Astrocyte (in vitro differentiated cells and primary cell): ENCODE measurements at regions not wholly inside any gene's neighbourhood (a gene's known extent, or its start where the extent isn't known, plus 50 kb on each side); places are given as distances from the start of the nearest gene placed in this dataset.

Experiments used
- DNase-seq: peaks from one replicate; pipeline ENCODE4 v3.0.0-alpha.2; 2010; ENCODE audit warnings: low read depth
- FAIRE-seq: peaks from 2 replicates; lab custom pipeline; 2011; peaks lifted over from hg19 to GRCh38; lab: Jason Lieb, UNC
- H2AFZ ChIP-seq: 2 replicates; pipeline ENCODE4 v1.6.0; 2012; ENCODE audit warnings: low read depth, low read length, inconsistent platforms
- H3K27ac ChIP-seq: 2 replicates; pipeline ENCODE4 v1.5.1; 2011; ENCODE audit warnings: low read depth, low read length, inconsistent platforms
- H3K27me3 ChIP-seq: 2 replicates; pipeline ENCODE4 v1.6.0; 2011; ENCODE audit warnings: low read length, inconsistent platforms; ENCODE audit not compliant: insufficient read depth
- H3K36me3 ChIP-seq: 2 replicates; pipeline ENCODE4 v1.5.1; 2011; ENCODE audit warnings: low read length, inconsistent platforms; ENCODE audit not compliant: insufficient read depth
- H3K4me1 ChIP-seq: 2 replicates; pipeline ENCODE4 v1.5.1; 2011; ENCODE audit warnings: low read length, inconsistent platforms; ENCODE audit not compliant: insufficient read depth
- H3K4me2 ChIP-seq: 2 replicates; pipeline ENCODE4 v1.6.0; 2012; ENCODE audit warnings: low read length, inconsistent platforms
- H3K4me3 ChIP-seq: 2 replicates; pipeline ENCODE4 v1.5.1; 2011; ENCODE audit warnings: low read depth, mild to moderate bottlenecking, low read length, inconsistent platforms; ENCODE audit not compliant: insufficient read depth
- H3K79me2 ChIP-seq: 2 replicates; pipeline ENCODE4 v1.6.0; 2012; ENCODE audit warnings: mild to moderate bottlenecking, low read length, inconsistent platforms; ENCODE audit not compliant: insufficient read depth
- H3K9ac ChIP-seq: 2 replicates; pipeline ENCODE4 v1.6.0; 2012; ENCODE audit warnings: mild to moderate bottlenecking, low read length, inconsistent platforms
- H3K9me3 ChIP-seq: 2 replicates; pipeline ENCODE4 v1.5.1; 2012; ENCODE audit warnings: low read depth, mild to moderate bottlenecking, low read length, inconsistent platforms; ENCODE audit not compliant: insufficient read depth
- H4K20me1 ChIP-seq: 2 replicates; pipeline ENCODE4 v1.6.0; 2012; ENCODE audit warnings: low read length, inconsistent platforms; ENCODE audit not compliant: insufficient read depth
- H3K27ac Mint-ChIP-seq: one replicate; pipeline ENCODE4 v1.8.0; 2021; ENCODE audit warnings: mild to moderate bottlenecking, mixed read lengths; ENCODE audit not compliant: unreplicated experiment
- H3K27me3 Mint-ChIP-seq: one replicate; pipeline ENCODE4 v1.8.0; 2021; ENCODE audit warnings: low read depth, mixed read lengths; ENCODE audit not compliant: unreplicated experiment
- H3K36me3 Mint-ChIP-seq: one replicate; pipeline ENCODE4 v1.8.0; 2021; ENCODE audit warnings: low read depth, mixed read lengths; ENCODE audit not compliant: unreplicated experiment
- H3K4me1 Mint-ChIP-seq: one replicate; pipeline ENCODE4 v1.8.0; 2021; ENCODE audit warnings: low read depth, mixed read lengths; ENCODE audit not compliant: unreplicated experiment
- H3K4me3 Mint-ChIP-seq: one replicate; pipeline ENCODE4 v1.8.0; 2021; ENCODE audit warnings: mild to moderate bottlenecking, moderate library complexity, mixed read lengths; ENCODE audit not compliant: unreplicated experiment
- H3K9me3 Mint-ChIP-seq: one replicate; pipeline ENCODE4 v1.8.0; 2021; ENCODE audit warnings: mild to moderate bottlenecking, mixed read lengths; ENCODE audit not compliant: unreplicated experiment
- CTCF ChIP-seq: IDR thresholded peaks from 2 replicates; pipeline ENCODE4 v1.5.1; 2011; ENCODE audit warnings: low read depth, mild to moderate bottlenecking, inconsistent platforms, low read length, moderate library complexity; ENCODE audit not compliant: insufficient read depth
- EZH2 ChIP-seq: IDR thresholded peaks from 2 replicates; pipeline ENCODE4 v1.6.1; 2012; ENCODE audit warnings: mild to moderate bottlenecking, low read length, inconsistent platforms; ENCODE audit not compliant: insufficient read depth

- Mint-ChIP-seq H3K36me3 (no peaks in the 10 kb centered on the region), H3K27ac (peak overlapping the region; percentile 84), H3K4me3 (no peak overlapping the region), H3K4me1 (peaks cover 20% of the 10 kb centered on the region), H3K9me3 (no peaks in the 10 kb centered on the region), H3K27me3 (peaks cover 1% of the 10 kb centered on the region)
- Histone ChIP-seq H3K9me3 (no peaks in the 10 kb centered on the region), H4K20me1 (no peaks in the 10 kb centered on the region), H3K27me3 (no peaks in the 10 kb centered on the region), H2AFZ (no peak overlapping the region), H3K4me3 (no peak overlapping the region), H3K9ac (no peak overlapping the region), H3K4me2 (no peak overlapping the region), H3K79me2 (no peaks in the 10 kb centered on the region), H3K27ac (no peak overlapping the region), H3K36me3 (no peaks in the 10 kb centered on the region), H3K4me1 (no peaks in the 10 kb centered on the region)
- TF ChIP-seq CTCF = no peak
- no peak for TF ChIP-seq EZH2
- no peak for DNase-seq
- FAIRE-seq = no peak
Observed at GRCh38 chr16:49189286-49189685, 92.4 kb downstream of the CBLN1 start.

- TF ChIP-seq CTCF (no peak), EZH2 (no peak)
- no peaks in the 10 kb centered on the region for H3K9me3 Mint-ChIP-seq
- no peaks in the 10 kb centered on the region for H3K79me2 ChIP-seq
- no peaks in the 10 kb centered on the region for H3K4me1 ChIP-seq
- H3K9me3 ChIP-seq = no peaks in the 10 kb centered on the region
- no peaks in the 10 kb centered on the region for H3K27me3 ChIP-seq
- H3K4me1 Mint-ChIP-seq = peaks cover 7% of the 10 kb centered on the region
- DNase-seq (no peak), FAIRE-seq (no peak)
- no peak overlapping the region for H3K4me2 ChIP-seq
- H4K20me1 ChIP-seq = no peaks in the 10 kb centered on the region
- no peaks in the 10 kb centered on the region for H3K36me3 ChIP-seq
- H2AFZ ChIP-seq = no peak overlapping the region
- H3K9ac ChIP-seq = no peak overlapping the region
- H3K27me3 Mint-ChIP-seq = peaks cover 3% of the 10 kb centered on the region
- no peak overlapping the region for H3K4me3 ChIP-seq
- H3K36me3 Mint-ChIP-seq = no peaks in the 10 kb centered on the region
- H3K27ac ChIP-seq = no peak overlapping the region
- no peak overlapping the region for H3K27ac Mint-ChIP-seq
- H3K4me3 Mint-ChIP-seq = no peak overlapping the region
Observed at GRCh38 chr16:49183911-49184310, 97.7 kb downstream of the CBLN1 start.

GRCh38 chr16:49181791-49182518 lies 99.7 kb downstream of the CBLN1 start:
- H3K9ac ChIP-seq = no peak overlapping the region
- H3K4me1 ChIP-seq = no peaks in the 10 kb centered on the region
- no peaks in the 10 kb centered on the region for H3K9me3 ChIP-seq
- H3K4me1 Mint-ChIP-seq = peaks cover 6% of the 10 kb centered on the region
- no peaks in the 10 kb centered on the region for H3K9me3 Mint-ChIP-seq
- TF ChIP-seq EZH2 = no peak
- no peak for TF ChIP-seq CTCF
- no peak overlapping the region for H2AFZ ChIP-seq
- no peak overlapping the region for H3K27ac Mint-ChIP-seq
- no peak overlapping the region for H3K27ac ChIP-seq
- peaks cover 10% of the 10 kb centered on the region for H3K27me3 Mint-ChIP-seq
- no peak for DNase-seq
- no peaks in the 10 kb centered on the region for H4K20me1 ChIP-seq
- no peak overlapping the region for H3K4me3 ChIP-seq
- H3K79me2 ChIP-seq = no peaks in the 10 kb centered on the region
- H3K36me3 ChIP-seq = no peaks in the 10 kb centered on the region
- FAIRE-seq = no peak
- H3K27me3 ChIP-seq = no peaks in the 10 kb centered on the region
- H3K36me3 Mint-ChIP-seq = no peaks in the 10 kb centered on the region
- H3K4me2 ChIP-seq = no peak overlapping the region
- no peak overlapping the region for H3K4me3 Mint-ChIP-seq
